Dermis blood vessel endothelial cell (primary cell): ENCODE measurements at regions not wholly inside any gene's neighbourhood (a gene's known extent, or its start where the extent isn't known, plus 50 kb on each side); places are given as distances from the start of the nearest gene placed in this dataset.
A peak's percentile ranks its signal among the peaks of the same experiment; 100 is the strongest.
"Not testable (repeated sequence)": the region's sequence is repeated elsewhere in the genome, so short reads cannot be mapped to it uniquely, and the experiment has no call there.

Experiments used
- DNase-seq: peaks from one replicate; pipeline ENCODE4 v3.0.0; 2010

GRCh38 chr1:64318428-64318827 lies 115.0 kb downstream of the UBE2U start:
- DNase-seq = no peak

GRCh38 chr1:64320007-64320406 lies 116.6 kb downstream of the UBE2U start:
- DNase-seq = no peak

GRCh38 chr1:64320470-64320869 lies 117.0 kb downstream of the UBE2U start:
- DNase-seq = peak; percentile 64

- no peak for DNase-seq
Measured at GRCh38 chr1:64320922-64321614, 117.6 kb downstream of the UBE2U start.

- DNase-seq = peak; percentile 19
Measured at GRCh38 chr1:64323054-64323453, 119.6 kb downstream of the UBE2U start.

- no peak for DNase-seq
Measured at GRCh38 chr1:64323882-64324281, 120.5 kb downstream of the UBE2U start.

- DNase-seq = no peak
Measured at GRCh38 chr1:64325856-64326255, 122.4 kb downstream of the UBE2U start.

GRCh38 chr1:64327119-64327518 lies 123.7 kb downstream of the UBE2U start:
- no peak for DNase-seq

GRCh38 chr1:64328193-64328592 lies 124.8 kb downstream of the UBE2U start:
- DNase-seq = no peak

GRCh38 chr1:64330839-64331238 lies 127.4 kb downstream of the UBE2U start:
- DNase-seq = no peak

GRCh38 chr1:64335636-64336035 lies 132.2 kb downstream of the UBE2U start:
- DNase-seq = no peak

GRCh38 chr1:64337475-64337874 lies 132.5 kb upstream of the CACHD1 start:
- no peak for DNase-seq

GRCh38 chr1:64337926-64338325 lies 132.0 kb upstream of the CACHD1 start:
- DNase-seq = no peak

GRCh38 chr1:64340361-64340760 lies 129.6 kb upstream of the CACHD1 start:
- no peak for DNase-seq

- DNase-seq = peak; percentile 75
Measured at GRCh38 chr1:64343105-64343822, 126.7 kb upstream of the CACHD1 start.

- no peak for DNase-seq
Measured at GRCh38 chr1:64343823-64344190, 126.1 kb upstream of the CACHD1 start.

- no peak for DNase-seq
Measured at GRCh38 chr1:64348270-64348960, 121.5 kb upstream of the CACHD1 start.

- DNase-seq = no peak
Measured at GRCh38 chr1:64348961-64349648, 120.8 kb upstream of the CACHD1 start.

GRCh38 chr1:64355534-64355933 lies 114.4 kb upstream of the CACHD1 start:
- not testable (repeated sequence) for DNase-seq

- no peak for DNase-seq
Measured at GRCh38 chr1:64356636-64357256, 113.2 kb upstream of the CACHD1 start.

GRCh38 chr1:64357422-64357821 lies 112.5 kb upstream of the CACHD1 start:
- no peak for DNase-seq

- no peak for DNase-seq
Measured at GRCh38 chr1:64358692-64359091, 111.2 kb upstream of the CACHD1 start.

GRCh38 chr1:64361974-64362373 lies 108.0 kb upstream of the CACHD1 start:
- no peak for DNase-seq
